ENCODE measurements at regions not wholly inside any gene's neighbourhood (a gene's known extent, or its start where the extent isn't known, plus 50 kb on each side); places are given as distances from the start of the nearest gene placed in this dataset.

- Mint-ChIP-seq H3K9me3 (ENCODE audit: unreplicated experiment) (no peaks in the 10 kb centered on the region), H3K27ac (ENCODE audit: unreplicated experiment) (no peak overlapping the region), H3K4me3 (ENCODE audit: unreplicated experiment) (no peak overlapping the region), H3K27me3 (ENCODE audit: unreplicated experiment) (no peaks in the 10 kb centered on the region), H3K36me3 (ENCODE audit: low read depth, unreplicated experiment) (no peaks in the 10 kb centered on the region), H3K4me1 (ENCODE audit: unreplicated experiment) (no peaks in the 10 kb centered on the region)
- no peak for DNase-seq (ENCODE audit: low spot score)
- TF ChIP-seq CTCF (IDR thresholded peaks at IDR 0.05; ENCODE audit: unreplicated experiment), result no peak
Measured at GRCh38 chr2:177138823-177139222, 73.8 kb upstream of the HNRNPA3 start.

- H3K4me3 Mint-ChIP-seq (ENCODE audit: unreplicated experiment), result no peak overlapping the region
- TF ChIP-seq CTCF (IDR thresholded peaks at IDR 0.05; ENCODE audit: unreplicated experiment), result no peak
- H3K27ac Mint-ChIP-seq (ENCODE audit: unreplicated experiment), result no peak overlapping the region
- no peaks in the 10 kb centered on the region for H3K27me3 Mint-ChIP-seq (ENCODE audit: unreplicated experiment)
- DNase-seq (ENCODE audit: low spot score), result no peak
- H3K9me3 Mint-ChIP-seq (ENCODE audit: unreplicated experiment), result no peaks in the 10 kb centered on the region
- no peaks in the 10 kb centered on the region for H3K36me3 Mint-ChIP-seq (ENCODE audit: low read depth, unreplicated experiment)
- no peaks in the 10 kb centered on the region for H3K4me1 Mint-ChIP-seq (ENCODE audit: unreplicated experiment)
Measured at GRCh38 chr2:177141866-177142265, 70.7 kb upstream of the HNRNPA3 start.

- H3K9me3 Mint-ChIP-seq (ENCODE audit: unreplicated experiment), result no peaks in the 10 kb centered on the region
- peak overlapping the region; percentile 89 for H3K27ac Mint-ChIP-seq (ENCODE audit: unreplicated experiment)
- TF ChIP-seq CTCF (IDR thresholded peaks at IDR 0.05; ENCODE audit: unreplicated experiment), result no peak
- no peaks in the 10 kb centered on the region for H3K27me3 Mint-ChIP-seq (ENCODE audit: unreplicated experiment)
- peak; percentile 33 for DNase-seq (ENCODE audit: low spot score)
- H3K4me1 Mint-ChIP-seq (ENCODE audit: unreplicated experiment), result no peaks in the 10 kb centered on the region
- H3K36me3 Mint-ChIP-seq (ENCODE audit: low read depth, unreplicated experiment), result no peaks in the 10 kb centered on the region
- H3K4me3 Mint-ChIP-seq (ENCODE audit: unreplicated experiment), result no peak overlapping the region
Measured at GRCh38 chr2:177143444-177143843, 69.2 kb upstream of the HNRNPA3 start.

- no peaks in the 10 kb centered on the region for H3K9me3 Mint-ChIP-seq (ENCODE audit: unreplicated experiment)
- no peak overlapping the region for H3K27ac Mint-ChIP-seq (ENCODE audit: unreplicated experiment)
- H3K27me3 Mint-ChIP-seq (ENCODE audit: unreplicated experiment), result no peaks in the 10 kb centered on the region
- no peak overlapping the region for H3K4me3 Mint-ChIP-seq (ENCODE audit: unreplicated experiment)
- TF ChIP-seq CTCF (IDR thresholded peaks at IDR 0.05; ENCODE audit: unreplicated experiment), result peak; percentile 67
- H3K4me1 Mint-ChIP-seq (ENCODE audit: unreplicated experiment), result peaks cover 16% of the 10 kb centered on the region
- DNase-seq (ENCODE audit: low spot score), result no peak
- no peaks in the 10 kb centered on the region for H3K36me3 Mint-ChIP-seq (ENCODE audit: low read depth, unreplicated experiment)
Measured at GRCh38 chr2:177147093-177147694, 65.4 kb upstream of the HNRNPA3 start.

GRCh38 chr2:177147834-177148445, 64.7 kb upstream of the HNRNPA3 start:
- no peak overlapping the region for H3K27ac Mint-ChIP-seq (ENCODE audit: unreplicated experiment)
- no peak for DNase-seq (ENCODE audit: low spot score)
- no peaks in the 10 kb centered on the region for H3K27me3 Mint-ChIP-seq (ENCODE audit: unreplicated experiment)
- TF ChIP-seq CTCF (IDR thresholded peaks at IDR 0.05; ENCODE audit: unreplicated experiment), result no peak
- no peak overlapping the region for H3K4me3 Mint-ChIP-seq (ENCODE audit: unreplicated experiment)
- no peaks in the 10 kb centered on the region for H3K9me3 Mint-ChIP-seq (ENCODE audit: unreplicated experiment)
- peaks cover 16% of the 10 kb centered on the region for H3K4me1 Mint-ChIP-seq (ENCODE audit: unreplicated experiment)
- no peaks in the 10 kb centered on the region for H3K36me3 Mint-ChIP-seq (ENCODE audit: low read depth, unreplicated experiment)
